ENCODE measurements at regions not wholly inside any gene's neighbourhood (a gene's known extent, or its start where the extent isn't known, plus 50 kb on each side); places are given as distances from the start of the nearest gene placed in this dataset.

DNA sequence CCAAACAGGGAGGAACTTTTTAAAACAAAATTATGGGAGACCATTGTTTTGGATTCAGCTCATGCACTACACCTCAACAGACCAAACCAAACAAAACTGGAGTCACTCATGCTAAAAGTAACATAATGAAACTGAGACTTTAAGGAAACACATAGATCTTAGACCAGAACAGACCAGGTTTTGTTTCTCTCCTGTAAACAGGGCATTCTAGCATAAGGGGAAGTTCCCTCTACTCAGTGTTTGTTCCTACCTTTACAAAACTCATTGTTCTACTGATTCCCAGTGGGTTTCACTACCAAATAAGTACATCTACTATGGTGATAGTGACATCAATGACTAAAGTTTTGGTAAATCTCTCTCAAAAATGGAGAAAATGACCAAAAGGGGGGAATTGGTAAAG, 1103.6 kb upstream of the EDIL3 start:
- Histone ChIP-seq H3K4me1 (no peaks in the 10 kb centered on the region), H3K27me3 (no peaks in the 10 kb centered on the region), H3K9me3 (peaks cover 0 to 22% (median 0%) of the 10 kb centered on the region in 4 donors), H3K4me3 (no peak overlapping the region), H3K27ac (no peak overlapping the region), H3K36me3 (no peaks in the 10 kb centered on the region)
- no peak for TF ChIP-seq POLR2AphosphoS5 (IDR thresholded peaks at IDR 0.05)
- TF ChIP-seq POLR2A (IDR thresholded peaks at IDR 0.05), result no peak
- no peak for TF ChIP-seq EP300 (IDR thresholded peaks at IDR 0.05)
- no peak for TF ChIP-seq CTCF (IDR thresholded peaks at IDR 0.05)
- DNase-seq, result no peak
- intact Hi-C loops (cut with DNase I; ENCODE audit: low total_unique reads), result no loop called here

DNA sequence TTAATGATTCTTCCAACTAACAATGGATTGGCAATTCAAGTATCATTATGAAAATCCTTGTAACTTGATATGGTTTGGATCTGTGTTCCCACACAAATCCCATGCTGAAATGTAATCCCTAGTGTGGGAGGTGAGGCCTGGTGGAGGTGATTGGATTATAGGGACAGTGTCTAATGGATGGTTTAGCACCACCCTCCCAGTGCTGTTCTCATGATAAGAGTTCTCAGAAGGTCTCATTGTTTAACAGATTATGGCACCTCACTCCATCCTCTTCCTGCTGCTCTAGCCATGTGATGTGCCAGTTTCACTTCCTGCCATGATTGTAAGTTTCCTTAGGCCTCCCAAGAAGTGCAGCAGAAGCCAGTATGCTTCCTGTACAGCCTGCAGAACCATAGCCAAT, 1116.2 kb upstream of the EDIL3 start:
- TF ChIP-seq POLR2A (IDR thresholded peaks at IDR 0.05) (no peak), CTCF (IDR thresholded peaks at IDR 0.05) (no peak), EP300 (IDR thresholded peaks at IDR 0.05) (no peak), POLR2AphosphoS5 (IDR thresholded peaks at IDR 0.05) (no peak)
- intact Hi-C loops (cut with DNase I; ENCODE audit: low total_unique reads), result no loop called here

DNA sequence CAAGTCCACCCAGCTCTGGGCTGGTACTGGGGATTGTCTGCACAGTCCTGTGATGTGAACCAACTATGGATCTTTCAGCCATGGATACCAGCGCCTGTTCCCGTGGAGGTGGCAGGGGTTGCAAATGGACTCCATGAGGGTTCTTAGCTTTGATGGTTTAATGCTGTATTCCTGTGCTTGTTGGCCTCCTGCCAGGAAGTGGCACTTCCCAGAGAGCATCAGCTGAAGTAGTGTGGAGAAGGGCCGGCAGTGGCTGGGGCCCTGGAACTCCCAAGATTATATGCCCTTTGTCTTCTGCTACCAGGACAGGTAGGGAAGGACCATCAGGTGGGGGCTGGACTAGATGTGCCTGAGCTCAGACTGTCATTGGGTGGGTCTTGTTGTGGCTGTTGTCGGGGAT, 1104.8 kb upstream of the COX7C start:
- H3K9me3 ChIP-seq, result peaks cover 0 to 22% (median 0%) of the 10 kb centered on the region in 4 donors
- WGBS, 5 donors, result 83 to 93% (median 89%) methylated on average over 3 to 4 of the region's 4 CpGs
- H3K4me3 ChIP-seq, result no peak overlapping the region
- H3K27me3 ChIP-seq, result no peaks in the 10 kb centered on the region
- TF ChIP-seq EP300 (IDR thresholded peaks at IDR 0.05) (no peak), CTCF (IDR thresholded peaks at IDR 0.05) (no peak), POLR2AphosphoS5 (IDR thresholded peaks at IDR 0.05) (no peak), POLR2A (IDR thresholded peaks at IDR 0.05) (no peak)
- no peak overlapping the region for H3K27ac ChIP-seq
- no peak for DNase-seq
- intact Hi-C loops (cut with DNase I; ENCODE audit: low total_unique reads), result no loop called here
- H3K4me1 ChIP-seq, result no peaks in the 10 kb centered on the region
- no peaks in the 10 kb centered on the region for H3K36me3 ChIP-seq

More for the DNA sequence above, 1116.2 kb upstream of the EDIL3 start:
- DNase-seq, result no peak
- no peaks in the 10 kb centered on the region for H3K36me3 ChIP-seq
- no peaks in the 10 kb centered on the region for H3K4me1 ChIP-seq
- H3K27ac ChIP-seq, result no peak overlapping the region
- no peak overlapping the region for H3K4me3 ChIP-seq
- H3K9me3 ChIP-seq, result peaks cover 0 to 4% (median 0%) of the 10 kb centered on the region in 4 donors
- no peaks in the 10 kb centered on the region for H3K27me3 ChIP-seq

- Histone ChIP-seq H3K36me3 (no peaks in the 10 kb centered on the region), H3K27me3 (no peaks in the 10 kb centered on the region), H3K4me1 (no peaks in the 10 kb centered on the region), H3K27ac (no peak overlapping the region), H3K9me3 (peaks cover 0 to 5% (median 0%) of the 10 kb centered on the region in 4 donors), H3K4me3 (no peak overlapping the region)
- no peak for DNase-seq
- TF ChIP-seq POLR2A (IDR thresholded peaks at IDR 0.05) (no peak), EP300 (IDR thresholded peaks at IDR 0.05) (no peak), POLR2AphosphoS5 (IDR thresholded peaks at IDR 0.05) (no peak), CTCF (IDR thresholded peaks at IDR 0.05) (no peak)
- intact Hi-C loops (cut with DNase I; ENCODE audit: low total_unique reads), result no loop called here
Observed at GRCh38 chr5:85515588-85515987, 1102.2 kb upstream of the COX7C start.

Data from stomach (tissue), 8 donors.